ENCODE measurements at regions not wholly inside any gene's neighbourhood (a gene's known extent, or its start where the extent isn't known, plus 50 kb on each side); places are given as distances from the start of the nearest gene placed in this dataset.

GRCh38 chr2:138841459-138841858, 61.3 kb upstream of the NXPH2 start:
- no peak for TF ChIP-seq EZH2 (IDR thresholded peaks at IDR 0.05; ENCODE audit: low read length)
- TF ChIP-seq CTCF (optimal IDR thresholded peaks at IDR 0.05 in 1 of 3, IDR thresholded peaks at IDR 0.05 in 1 of 3, conservative IDR thresholded peaks at IDR 0.05 in 1 of 3; ENCODE audit: extremely low read depth in 1 of 3, insufficient read depth in 2 of 3, low read length in 3 of 3) = no peak
- no peaks in the 10 kb centered on the region for H3K9me3 ChIP-seq (ENCODE audit: control insufficient read depth, low read depth, low read length)
- no peak for DNase-seq (ENCODE audit: low read depth, low spot score)
- no peak for FAIRE-seq
- H4K20me1 ChIP-seq (ENCODE audit: control insufficient read depth, extremely low read depth, insufficient read depth, low read length) = no peaks in the 10 kb centered on the region
- H3K4me1 ChIP-seq (ENCODE audit: control insufficient read depth, extremely low read depth, insufficient read depth, low read length) = no peaks in the 10 kb centered on the region
- H3K9me1 ChIP-seq (ENCODE audit: control insufficient read depth, extremely low read depth, insufficient read depth, low read length) = no peaks in the 10 kb centered on the region
- no peak overlapping the region for H3K4me3 ChIP-seq (ENCODE audit: control insufficient read depth in 2 of 3, extremely low read depth in 1 of 3, insufficient read depth in 2 of 3, low read depth in 1 of 3, low read length in 3 of 3)
- no peaks in the 10 kb centered on the region for H3K79me2 ChIP-seq (ENCODE audit: control insufficient read depth, insufficient read depth, low read length)
- no peaks in the 10 kb centered on the region for H3K27me3 ChIP-seq (ENCODE audit: control insufficient read depth, extremely low read depth, insufficient read depth, low read length)
- dilution Hi-C loops (cut with MboI; ENCODE audit: extremely low pct_ligation_motif_present, low sequenced_read_pairs) = no loop called here
- no peak overlapping the region for H2AFZ ChIP-seq (ENCODE audit: control insufficient read depth, low read length)
- H3K4me2 ChIP-seq (ENCODE audit: control insufficient read depth, extremely low read depth, insufficient read depth, low read depth, low read length) = no peak overlapping the region
- no peak overlapping the region for H3K9ac ChIP-seq (ENCODE audit: control insufficient read depth, extremely low read depth, insufficient read depth, low read length)
- H3K27ac ChIP-seq (ENCODE audit: control insufficient read depth, insufficient read depth, low read length) = no peak overlapping the region
- no peaks in the 10 kb centered on the region for H3K36me3 ChIP-seq (ENCODE audit: control insufficient read depth in 2 of 2, extremely low read depth in 1 of 2, insufficient read depth in 2 of 2, low read length in 2 of 2)

GRCh38 chr2:138838851-138839620, 58.8 kb upstream of the NXPH2 start:
- Histone ChIP-seq H3K9me3 (ENCODE audit: control insufficient read depth, low read depth, low read length) (no peaks in the 10 kb centered on the region), H3K79me2 (ENCODE audit: control insufficient read depth, insufficient read depth, low read length) (no peaks in the 10 kb centered on the region), H4K20me1 (ENCODE audit: control insufficient read depth, extremely low read depth, insufficient read depth, low read length) (no peaks in the 10 kb centered on the region), H2AFZ (ENCODE audit: control insufficient read depth, low read length) (no peak overlapping the region), H3K36me3 (ENCODE audit: control insufficient read depth in 2 of 2, extremely low read depth in 1 of 2, insufficient read depth in 2 of 2, low read length in 2 of 2) (no peaks in the 10 kb centered on the region), H3K27ac (ENCODE audit: control insufficient read depth, insufficient read depth, low read length) (no peak overlapping the region), H3K4me3 (ENCODE audit: control insufficient read depth in 2 of 3, extremely low read depth in 1 of 3, insufficient read depth in 2 of 3, low read depth in 1 of 3, low read length in 3 of 3) (no peak overlapping the region), H3K9me1 (ENCODE audit: control insufficient read depth, extremely low read depth, insufficient read depth, low read length) (no peaks in the 10 kb centered on the region), H3K4me1 (ENCODE audit: control insufficient read depth, extremely low read depth, insufficient read depth, low read length) (no peaks in the 10 kb centered on the region), H3K9ac (ENCODE audit: control insufficient read depth, extremely low read depth, insufficient read depth, low read length) (no peak overlapping the region), H3K27me3 (ENCODE audit: control insufficient read depth, extremely low read depth, insufficient read depth, low read length) (no peaks in the 10 kb centered on the region), H3K4me2 (ENCODE audit: control insufficient read depth, extremely low read depth, insufficient read depth, low read depth, low read length) (no peak overlapping the region)
- dilution Hi-C loops (cut with MboI; ENCODE audit: extremely low pct_ligation_motif_present, low sequenced_read_pairs) = no loop called here
- DNase-seq (ENCODE audit: low read depth, low spot score) (no peak), FAIRE-seq (no peak)
- TF ChIP-seq EZH2 (IDR thresholded peaks at IDR 0.05; ENCODE audit: low read length) (no peak), CTCF (optimal IDR thresholded peaks at IDR 0.05 in 1 of 3, IDR thresholded peaks at IDR 0.05 in 1 of 3, conservative IDR thresholded peaks at IDR 0.05 in 1 of 3; ENCODE audit: extremely low read depth in 1 of 3, insufficient read depth in 2 of 3, low read length in 3 of 3) (no peak)
